Trophoblast cell (in vitro differentiated cells and primary cell): ENCODE measurements at regions not wholly inside any gene's neighbourhood (a gene's known extent, or its start where the extent isn't known, plus 50 kb on each side); places are given as distances from the start of the nearest gene placed in this dataset.

ENCODE experiments used
- DNase-seq, 2 donors: peaks; one replicate each; pipeline ENCODE4 v3.0.0-alpha.2; 2016
- H2AFZ ChIP-seq: 2 replicates; pipeline ENCODE4 v1.6.1; 2013; ENCODE audit warnings: low read length, moderate library complexity, mild to moderate bottlenecking; ENCODE audit not compliant: insufficient read depth, poor library complexity
- H2AK5ac ChIP-seq: 2 replicates; pipeline ENCODE4 v1.6.1; 2013; ENCODE audit warnings: mild to moderate bottlenecking, low read length
- H2BK120ac ChIP-seq: 2 replicates; pipeline ENCODE4 v1.6.1; 2013; ENCODE audit warnings: low read length, mild to moderate bottlenecking, moderate library complexity; ENCODE audit not compliant: insufficient read depth, poor library complexity
- H2BK12ac ChIP-seq: 2 replicates; pipeline ENCODE4 v1.6.1; 2013; ENCODE audit warnings: mild to moderate bottlenecking, low read length, moderate library complexity
- H2BK5ac ChIP-seq: 2 replicates; pipeline ENCODE4 v1.6.1; 2013; ENCODE audit warnings: low read length, low read depth, moderate library complexity, mild to moderate bottlenecking; ENCODE audit not compliant: poor library complexity
- H3K14ac ChIP-seq: 2 replicates; pipeline ENCODE4 v1.6.1; 2013; ENCODE audit warnings: mild to moderate bottlenecking, low read length
- H3K18ac ChIP-seq: 2 replicates; pipeline ENCODE4 v1.6.1; 2013; ENCODE audit warnings: mild to moderate bottlenecking, low read length
- H3K23ac ChIP-seq: 2 replicates; pipeline ENCODE4 v1.6.1; 2013; ENCODE audit warnings: low read length
- H3K27ac ChIP-seq: 2 replicates; pipeline ENCODE4 v1.5.1; 2013; ENCODE audit warnings: low read depth, mild to moderate bottlenecking, inconsistent platforms, low read length, moderate library complexity
- H3K27me3 ChIP-seq: 2 replicates; pipeline ENCODE4 v1.6.1; 2013; ENCODE audit warnings: inconsistent platforms, mild to moderate bottlenecking, low read length, moderate library complexity; ENCODE audit not compliant: insufficient read depth
- H3K36me3 ChIP-seq, 2 experiments: 1 replicate in 1 of 2; 2 replicates in 1 of 2; pipeline ENCODE4 v1.6.1; 2013; ENCODE audit warnings: low read length in 2 of 2, mild to moderate bottlenecking in 2 of 2, moderate library complexity in 1 of 2; ENCODE audit not compliant: insufficient read depth in 2 of 2, control insufficient read depth in 1 of 2
- H3K4ac ChIP-seq: 2 replicates; pipeline ENCODE4 v1.6.1; 2013; ENCODE audit warnings: low read depth, mild to moderate bottlenecking, low read length, moderate library complexity
- H3K4me1 ChIP-seq, 2 experiments: 1 replicate in 1 of 2; 2 replicates in 1 of 2; pipeline ENCODE4 v1.6.1; 2013; ENCODE audit warnings: low read length in 2 of 2, mild to moderate bottlenecking in 2 of 2, moderate library complexity in 1 of 2; ENCODE audit not compliant: insufficient read depth in 2 of 2, control insufficient read depth in 1 of 2
- H3K4me2 ChIP-seq: 2 replicates; pipeline ENCODE4 v1.6.1; 2013; ENCODE audit warnings: inconsistent platforms, mild to moderate bottlenecking, low read length, moderate library complexity
- H3K4me3 ChIP-seq: 2 replicates; pipeline ENCODE4 v1.5.1; 2013; ENCODE audit warnings: mild to moderate bottlenecking, low read depth, low read length, inconsistent platforms
- H3K79me1 ChIP-seq: one replicate; pipeline ENCODE4 v1.6.1; 2013; ENCODE audit warnings: low read length
- H3K79me2 ChIP-seq: 2 replicates; pipeline ENCODE4 v1.6.1; 2013; ENCODE audit warnings: low read length, mild to moderate bottlenecking; ENCODE audit not compliant: control insufficient read depth, insufficient read depth, poor library complexity
- H3K9ac ChIP-seq: 2 replicates; pipeline ENCODE4 v1.6.1; 2013; ENCODE audit warnings: mild to moderate bottlenecking, low read length
- H3K9me3 ChIP-seq: 2 replicates; pipeline ENCODE4 v1.6.1; 2013; ENCODE audit warnings: low read depth, mild to moderate bottlenecking, control low read depth, inconsistent platforms, low read length; ENCODE audit not compliant: insufficient read depth
- H4K12ac ChIP-seq: 2 replicates; pipeline ENCODE4 v1.6.1; 2013; ENCODE audit warnings: low read depth, mild to moderate bottlenecking, low read length, moderate library complexity
- H4K8ac ChIP-seq: 2 replicates; pipeline ENCODE4 v1.6.1; 2013; ENCODE audit warnings: low read depth, mild to moderate bottlenecking, low read length, moderate library complexity
- H4K91ac ChIP-seq: one replicate; pipeline ENCODE4 v1.6.1; 2013; ENCODE audit warnings: low read depth, mild to moderate bottlenecking, low read length, moderate library complexity
- WGBS: extraction: QIAGEN DNeasy Blood & Tissue Kit; methylation state at CpG from one replicate; pipeline ENCODE4 v1.1.7; 2013; ENCODE audit warnings: missing lambda C conversion rate; ENCODE audit not compliant: insufficient read length, insufficient coverage; ENCODE audit errors: extremely low coverage; 5-methylcytosine and 5-hydroxymethylcytosine counted together

- no peak overlapping the region for H2BK5ac ChIP-seq
- H3K79me1 ChIP-seq, result no peaks in the 10 kb centered on the region
- no peak overlapping the region for H2BK120ac ChIP-seq
- H3K4ac ChIP-seq, result no peak overlapping the region
- H4K8ac ChIP-seq, result no peak overlapping the region
- no peak overlapping the region for H2AK5ac ChIP-seq
- H3K9ac ChIP-seq, result no peak overlapping the region
- H3K4me3 ChIP-seq, result no peak overlapping the region
- H2AFZ ChIP-seq, result no peak overlapping the region
- no peaks in the 10 kb centered on the region for H3K4me1 ChIP-seq
- no peak for DNase-seq
- no peak overlapping the region for H3K23ac ChIP-seq
- no peaks in the 10 kb centered on the region for H3K36me3 ChIP-seq
- no CpG with 5 or more reads among the region's 1 CpG for WGBS
- H4K91ac ChIP-seq, result no peak overlapping the region
- H3K18ac ChIP-seq, result no peak overlapping the region
- no peak overlapping the region for H3K4me2 ChIP-seq
- H3K79me2 ChIP-seq, result no peaks in the 10 kb centered on the region
- no peak overlapping the region for H3K14ac ChIP-seq
- H3K27me3 ChIP-seq, result no peaks in the 10 kb centered on the region
- no peak overlapping the region for H4K12ac ChIP-seq
- no peak overlapping the region for H2BK12ac ChIP-seq
- no peak overlapping the region for H3K27ac ChIP-seq
- no peaks in the 10 kb centered on the region for H3K9me3 ChIP-seq
Measured at GRCh38 chr9:68648971-68649370, 56.1 kb upstream of the PIP5K1B start.

GRCh38 chr9:68651280-68651893 lies 53.7 kb upstream of the PIP5K1B start:
- no peak for DNase-seq
- H3K27me3 ChIP-seq, result no peaks in the 10 kb centered on the region
- no CpG with 5 or more reads among the region's 3 CpGs for WGBS
- H3K79me1 ChIP-seq, result no peaks in the 10 kb centered on the region
- H3K9ac ChIP-seq, result no peak overlapping the region
- no peak overlapping the region for H3K14ac ChIP-seq
- H2BK12ac ChIP-seq, result no peak overlapping the region
- no peak overlapping the region for H4K8ac ChIP-seq
- H3K4me2 ChIP-seq, result no peak overlapping the region
- no peak overlapping the region for H4K12ac ChIP-seq
- H4K91ac ChIP-seq, result no peak overlapping the region
- H2AK5ac ChIP-seq, result no peak overlapping the region
- H3K4ac ChIP-seq, result no peak overlapping the region
- H3K18ac ChIP-seq, result no peak overlapping the region
- H2BK5ac ChIP-seq, result no peak overlapping the region
- H3K23ac ChIP-seq, result no peak overlapping the region
- no peaks in the 10 kb centered on the region for H3K9me3 ChIP-seq
- H3K79me2 ChIP-seq, result no peaks in the 10 kb centered on the region
- H3K27ac ChIP-seq, result no peak overlapping the region
- no peak overlapping the region for H2AFZ ChIP-seq
- H3K36me3 ChIP-seq, result no peaks in the 10 kb centered on the region
- no peaks in the 10 kb centered on the region for H3K4me1 ChIP-seq
- no peak overlapping the region for H2BK120ac ChIP-seq
- H3K4me3 ChIP-seq, result no peak overlapping the region

DNA sequence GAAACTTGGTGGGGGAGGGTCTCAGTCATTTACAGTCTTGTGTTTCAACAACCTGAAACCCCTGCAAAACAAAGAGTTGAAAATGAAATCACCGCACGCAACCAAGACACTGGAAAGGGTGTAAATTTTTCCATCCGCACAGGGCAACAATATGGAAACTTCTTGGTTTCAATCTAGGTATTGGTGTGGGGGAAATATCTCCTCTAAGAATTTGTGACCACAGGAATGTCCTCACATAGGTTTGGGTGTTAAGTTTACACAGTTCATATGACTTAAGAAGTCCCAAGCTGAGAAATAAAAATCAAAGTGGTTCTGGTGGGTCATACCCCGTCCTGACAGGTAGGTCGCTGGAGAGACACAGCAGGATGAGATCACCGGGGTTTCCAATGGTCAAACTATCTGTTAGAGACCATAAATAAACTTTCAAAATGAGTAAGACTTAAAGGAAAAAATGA lies 51.9 kb upstream of the PIP5K1B start:
- Histone ChIP-seq H3K79me2 (no peaks in the 10 kb centered on the region), H3K27ac (no peak overlapping the region), H2BK120ac (no peak overlapping the region), H3K36me3 (no peaks in the 10 kb centered on the region), H2BK5ac (no peak overlapping the region), H3K4ac (no peak overlapping the region), H4K91ac (no peak overlapping the region), H3K23ac (no peak overlapping the region), H2BK12ac (no peak overlapping the region), H2AK5ac (no peak overlapping the region), H3K4me2 (no peak overlapping the region), H3K18ac (no peak overlapping the region), H3K79me1 (no peaks in the 10 kb centered on the region), H3K14ac (no peak overlapping the region), H4K8ac (no peak overlapping the region), H3K9me3 (no peaks in the 10 kb centered on the region), H3K4me1 (no peaks in the 10 kb centered on the region), H3K27me3 (no peaks in the 10 kb centered on the region), H2AFZ (no peak overlapping the region), H3K4me3 (no peak overlapping the region), H3K9ac (no peak overlapping the region), H4K12ac (no peak overlapping the region)
- DNase-seq, result no peak
- WGBS, result no CpG with 5 or more reads among the region's 6 CpGs

- WGBS, result no CpG with 5 or more reads among the region's 5 CpGs
Measured at GRCh38 chr9:68654075-68654474, 51.0 kb upstream of the PIP5K1B start.

More at GRCh38 chr9:68654075-68654474, 51.0 kb upstream of the PIP5K1B start:
- H3K4ac ChIP-seq, result no peak overlapping the region
- H2BK120ac ChIP-seq, result no peak overlapping the region
- no peak overlapping the region for H4K8ac ChIP-seq
- no peak overlapping the region for H3K18ac ChIP-seq
- H4K91ac ChIP-seq, result no peak overlapping the region
- H3K9me3 ChIP-seq, result no peaks in the 10 kb centered on the region
- no peak for DNase-seq
- H2BK12ac ChIP-seq, result no peak overlapping the region
- no peaks in the 10 kb centered on the region for H3K79me2 ChIP-seq
- H2AK5ac ChIP-seq, result no peak overlapping the region
- no peak overlapping the region for H2AFZ ChIP-seq
- no peak overlapping the region for H4K12ac ChIP-seq
- H3K27ac ChIP-seq, result no peak overlapping the region
- H3K4me3 ChIP-seq, result no peak overlapping the region
- no peak overlapping the region for H3K4me2 ChIP-seq
- no peak overlapping the region for H2BK5ac ChIP-seq
- H3K4me1 ChIP-seq, result no peaks in the 10 kb centered on the region
- no peaks in the 10 kb centered on the region for H3K36me3 ChIP-seq
- no peak overlapping the region for H3K9ac ChIP-seq
- no peaks in the 10 kb centered on the region for H3K79me1 ChIP-seq
- no peak overlapping the region for H3K23ac ChIP-seq
- no peaks in the 10 kb centered on the region for H3K27me3 ChIP-seq
- no peak overlapping the region for H3K14ac ChIP-seq
